NCI-H345 treated with DMSO at 0.1 percent for 48 hours (cell line): ENCODE measurements at regions not wholly inside any gene's neighbourhood (a gene's known extent, or its start where the extent isn't known, plus 50 kb on each side); places are given as distances from the start of the nearest gene placed in this dataset.
A peak's percentile ranks its signal among the peaks of the same experiment; 100 is the strongest.

Experiments
- DNase-seq: peaks from one replicate; lab custom pipeline; 2025; ENCODE audit not compliant: unreplicated experiment; lab: John Stamatoyannopoulos, UW

DNA sequence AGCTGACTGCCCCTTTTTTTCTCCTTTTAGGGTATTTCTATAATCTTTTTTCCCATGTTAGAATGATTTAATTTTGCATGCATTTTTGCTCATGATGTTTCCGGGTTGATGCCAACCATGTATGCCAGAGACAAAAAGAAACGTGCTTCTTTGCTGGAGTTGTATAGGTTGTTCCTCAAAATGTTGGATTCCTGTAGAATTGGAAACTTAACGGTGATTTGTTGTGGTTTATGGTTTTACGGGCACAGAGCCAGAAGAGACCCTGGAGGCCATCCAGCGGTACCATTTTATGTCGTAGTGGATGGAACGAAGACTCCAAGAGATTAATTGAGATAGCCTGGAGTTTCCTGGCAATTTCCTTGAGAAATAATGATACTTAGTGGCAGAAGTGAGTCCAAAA, 481.5 kb upstream of the RGMA start:
- DNase-seq: no peak

DNA sequence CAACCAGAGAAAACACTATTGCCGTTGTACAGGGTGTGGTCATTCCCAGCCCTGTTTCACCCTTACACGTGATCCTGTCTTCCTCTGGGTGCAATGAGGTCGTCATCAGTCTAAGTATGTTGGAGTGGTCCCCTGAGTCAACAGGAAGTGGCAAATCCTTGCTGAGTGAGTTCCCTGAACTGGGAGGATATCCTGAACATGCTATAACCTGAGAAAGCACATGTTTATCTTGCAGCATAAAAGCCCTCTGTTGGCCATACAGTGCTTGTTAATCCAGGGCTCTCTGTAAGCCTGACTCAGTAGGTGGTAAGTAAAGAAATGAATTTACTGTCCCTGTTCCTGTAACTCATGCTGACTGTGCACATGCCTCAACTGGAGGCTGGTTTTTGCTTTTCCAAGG, 477.8 kb upstream of the RGMA start:
- DNase-seq: no peak

DNA sequence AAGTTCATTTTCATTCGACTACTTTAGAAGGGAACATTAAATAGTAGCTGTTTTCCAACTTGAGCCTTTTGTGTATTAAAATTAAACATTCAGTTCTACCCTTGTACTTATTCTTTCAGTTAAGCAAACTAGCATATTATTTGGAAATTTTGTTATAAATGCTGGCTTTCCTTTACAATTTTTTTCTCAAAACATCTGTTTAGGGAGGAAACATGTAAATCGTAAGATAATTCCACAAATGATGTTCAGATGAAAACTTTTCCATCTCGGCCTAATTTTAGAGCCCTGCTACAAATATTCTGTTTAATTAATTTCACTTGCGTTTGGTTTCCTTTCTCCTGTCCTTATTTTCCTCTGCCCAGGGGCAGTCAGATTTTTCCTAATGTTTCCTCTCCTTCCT, 476.2 kb upstream of the RGMA start:
- DNase-seq: no peak

DNA sequence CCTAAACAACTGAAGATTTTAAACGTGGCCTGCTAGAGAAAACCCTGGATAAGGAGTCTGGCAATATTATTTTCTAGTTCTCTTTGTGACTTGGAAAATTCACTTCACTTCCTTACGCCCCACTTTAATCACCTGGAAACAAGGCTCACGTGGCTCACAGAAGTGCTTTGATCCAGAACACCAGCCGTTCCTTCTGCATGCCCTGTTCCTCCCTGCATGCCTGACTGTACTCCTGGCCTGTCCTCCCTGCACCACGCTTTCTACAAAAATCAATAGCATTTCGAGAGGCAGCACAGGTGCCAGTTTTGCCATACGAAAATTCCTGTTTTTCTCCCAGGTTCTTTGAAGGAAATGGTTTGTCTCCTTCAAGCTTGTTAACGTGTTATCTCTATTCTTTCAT, 474.2 kb upstream of the RGMA start:
- DNase-seq: no peak

DNA sequence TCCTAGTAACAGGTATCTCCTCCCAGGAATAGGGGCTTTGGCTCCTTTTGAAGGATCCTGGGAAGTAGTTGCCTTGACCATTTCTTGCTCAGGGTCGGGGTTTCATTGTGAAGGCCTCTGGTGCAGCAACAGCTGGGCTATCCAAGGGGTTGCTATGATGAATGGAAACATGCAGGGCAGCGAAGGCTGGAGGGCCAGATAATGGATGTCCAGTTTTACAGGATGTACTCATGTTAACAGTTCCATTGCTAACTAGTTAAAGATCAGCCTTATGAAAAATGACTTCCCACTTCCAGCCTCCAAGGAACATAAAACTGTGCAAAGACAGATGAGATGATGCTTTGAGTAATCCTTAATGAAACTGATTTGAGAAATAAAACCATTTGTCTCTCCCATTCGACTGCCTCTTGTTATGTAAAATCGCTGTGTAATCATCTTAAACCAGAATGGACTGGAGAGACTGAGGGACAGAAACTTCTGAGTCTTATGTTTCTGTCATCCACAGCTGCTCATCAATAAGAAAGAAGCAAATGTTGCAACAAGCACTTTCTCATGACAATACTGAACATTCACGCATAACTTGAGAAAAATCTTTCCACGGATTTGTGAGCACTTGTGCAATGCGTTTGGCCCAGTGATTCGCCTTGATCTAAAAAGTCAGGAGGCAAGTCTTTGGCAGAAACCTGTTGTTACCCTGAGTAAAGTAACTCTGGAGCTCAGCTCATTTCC, 473.5 kb upstream of the RGMA start:
- DNase-seq: no peak

DNA sequence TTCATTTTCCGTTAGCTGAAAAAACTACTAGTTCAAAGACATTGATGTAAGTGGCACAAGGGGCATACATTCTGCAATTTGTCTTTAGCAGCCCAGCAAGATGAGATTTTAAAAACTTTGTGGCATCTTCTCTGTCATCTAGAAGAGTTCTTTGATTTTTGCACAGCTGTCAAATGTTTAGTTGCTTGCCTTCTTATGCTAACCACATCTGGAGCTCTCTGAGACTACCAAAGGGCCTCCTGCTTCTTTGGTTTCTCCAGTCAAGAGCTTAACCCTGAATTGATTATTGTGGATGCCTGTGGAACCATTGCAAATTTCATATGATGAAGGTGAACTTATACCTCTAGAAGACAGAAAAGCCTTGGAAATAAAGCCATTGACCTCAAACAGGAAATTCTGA, 468.7 kb upstream of the RGMA start:
- no peak for DNase-seq

DNA sequence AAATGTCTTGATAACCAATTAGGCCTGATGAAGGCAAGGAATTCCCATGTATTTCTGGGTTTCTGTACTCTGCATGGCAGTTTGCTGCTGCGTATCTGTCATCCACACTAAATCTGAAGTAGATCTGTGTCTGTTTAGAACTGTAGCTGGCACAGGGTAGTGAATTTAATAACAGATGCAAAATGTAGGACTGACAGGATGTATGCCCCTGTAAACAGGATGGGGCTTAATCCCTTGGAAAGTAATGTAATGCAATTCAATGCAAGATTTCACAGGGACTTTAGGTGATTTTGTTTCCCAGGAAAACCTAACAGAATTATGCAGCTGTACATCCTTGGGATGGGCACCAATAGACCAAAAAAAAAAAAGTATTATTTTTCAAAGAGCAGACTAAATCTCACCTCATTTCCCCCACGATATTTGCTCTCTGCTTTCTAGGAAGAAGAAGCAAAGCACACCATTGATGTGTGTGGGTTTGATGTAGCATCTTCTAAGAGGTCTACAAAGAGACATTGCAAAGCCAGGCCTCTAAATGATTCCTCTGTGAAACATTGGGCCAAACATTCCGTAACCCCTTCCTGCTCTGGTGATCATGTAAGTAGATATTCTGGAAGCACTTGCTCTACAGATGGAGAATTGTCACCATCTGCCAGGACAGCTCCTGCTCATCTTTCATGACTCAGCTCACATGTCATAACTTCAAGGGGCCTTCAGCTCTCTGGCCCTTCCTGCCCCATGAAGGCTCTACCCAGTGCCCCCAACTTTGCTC, 464.3 kb upstream of the RGMA start:
- no peak for DNase-seq

DNA sequence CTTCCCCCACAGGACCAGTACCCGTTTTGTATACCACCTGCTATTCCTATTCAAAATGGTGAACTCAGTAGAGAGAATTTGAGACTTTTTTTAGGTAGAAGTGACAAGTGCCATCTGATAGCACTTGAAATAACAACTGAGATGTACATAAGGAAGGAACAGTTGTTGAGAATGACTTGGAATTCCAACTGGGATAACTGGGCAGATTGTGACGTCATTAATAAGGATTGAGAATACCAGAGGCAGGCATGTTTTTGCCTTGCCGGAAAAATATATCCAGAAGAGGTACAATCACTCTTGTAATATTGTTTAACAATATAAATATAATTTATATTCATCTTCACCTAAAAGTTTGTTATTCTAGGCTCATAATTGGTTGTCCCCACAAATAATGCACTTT, 454.1 kb upstream of the RGMA start:
- no peak for DNase-seq

DNA sequence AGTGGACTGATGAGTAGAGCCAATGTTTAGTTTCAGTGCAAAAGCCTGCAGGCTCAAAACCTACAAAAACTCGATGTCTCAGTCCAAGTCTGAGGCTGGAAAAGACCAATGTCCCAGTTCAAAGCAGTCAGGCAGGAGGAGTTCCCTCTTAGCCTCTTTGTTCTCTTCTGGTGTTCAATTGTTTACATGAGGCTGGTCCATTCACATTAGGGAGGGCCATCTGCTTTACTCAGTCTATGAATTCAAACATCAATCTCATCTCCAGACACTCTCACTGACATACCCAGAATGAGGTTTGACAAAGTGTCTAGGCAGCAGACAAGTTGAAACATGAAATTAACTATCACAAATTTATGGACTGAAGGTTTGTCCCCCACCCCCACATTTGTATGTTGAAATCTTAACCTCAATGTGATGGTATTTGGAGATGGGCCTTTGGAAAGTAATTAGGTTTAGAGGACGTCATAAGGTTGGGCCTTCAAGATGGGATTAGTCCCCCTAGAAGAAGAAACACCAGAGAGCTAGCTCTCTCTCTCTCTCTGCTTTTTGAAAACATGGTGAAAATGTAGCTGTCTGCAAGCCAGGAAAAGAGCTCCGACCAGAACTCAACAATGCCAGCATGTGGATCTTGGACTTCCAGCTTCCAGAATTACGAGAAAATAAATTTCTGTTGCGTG, 438.5 kb upstream of the RGMA start:
- peak; percentile 53 for DNase-seq

DNA sequence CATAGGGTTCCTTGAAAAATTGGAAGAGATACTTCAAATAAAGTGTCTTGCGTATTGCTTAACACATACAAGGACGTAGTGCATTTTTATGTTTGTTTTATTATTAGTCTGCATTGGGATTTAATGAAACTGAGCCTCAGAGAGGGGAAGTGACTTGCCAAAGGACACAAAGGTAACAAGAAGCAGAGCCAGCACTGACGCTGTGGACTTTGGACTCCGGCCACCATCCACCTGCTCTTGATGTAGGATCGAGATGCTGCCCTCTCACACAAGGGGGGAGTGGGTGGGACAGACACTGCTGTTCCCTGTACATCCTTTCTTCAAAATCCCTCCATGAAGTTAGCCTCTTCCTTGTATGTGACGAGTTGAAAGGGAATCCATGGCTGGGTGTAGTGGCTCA, 435.4 kb upstream of the RGMA start:
- no peak for DNase-seq

DNA sequence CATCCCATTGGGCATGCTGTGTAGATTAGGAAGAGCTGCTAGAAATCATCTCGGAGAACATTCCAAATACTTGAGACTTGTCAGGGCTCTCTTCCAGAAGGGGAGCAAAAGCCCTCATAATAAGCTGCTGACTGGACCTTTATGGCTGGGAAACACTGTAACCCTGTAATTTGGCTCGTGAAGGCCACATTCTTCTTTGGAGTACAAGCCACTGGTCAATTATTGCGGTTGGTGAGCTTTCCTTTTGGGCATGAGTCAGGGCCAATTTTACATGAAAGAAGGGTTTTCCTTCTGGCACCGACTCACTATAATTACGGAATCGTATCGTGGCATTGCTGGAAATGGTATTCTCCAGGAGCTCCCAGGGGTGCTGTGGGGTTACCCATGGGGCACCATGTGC, 434.5 kb upstream of the RGMA start:
- DNase-seq: no peak

DNA sequence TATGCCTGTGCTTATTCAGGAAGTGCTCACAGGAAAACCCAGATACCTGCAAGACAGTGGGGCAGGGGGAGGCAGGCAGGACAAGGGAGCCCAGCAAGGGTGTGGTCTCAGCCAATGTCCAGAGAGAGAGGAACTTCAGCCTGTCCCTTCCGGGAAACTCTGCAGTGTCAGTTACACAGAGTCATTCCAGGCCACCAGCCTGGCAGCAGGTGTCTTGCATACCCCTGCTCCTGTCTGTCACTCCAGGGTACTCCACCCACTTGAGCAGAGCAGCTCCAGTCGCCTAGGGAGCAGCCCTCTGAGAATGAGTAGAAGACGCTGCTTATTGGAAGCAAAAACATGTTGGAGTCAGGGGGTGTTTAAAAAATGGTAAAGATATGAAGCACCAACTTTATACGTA, 431.2 kb upstream of the RGMA start:
- DNase-seq: no peak

DNA sequence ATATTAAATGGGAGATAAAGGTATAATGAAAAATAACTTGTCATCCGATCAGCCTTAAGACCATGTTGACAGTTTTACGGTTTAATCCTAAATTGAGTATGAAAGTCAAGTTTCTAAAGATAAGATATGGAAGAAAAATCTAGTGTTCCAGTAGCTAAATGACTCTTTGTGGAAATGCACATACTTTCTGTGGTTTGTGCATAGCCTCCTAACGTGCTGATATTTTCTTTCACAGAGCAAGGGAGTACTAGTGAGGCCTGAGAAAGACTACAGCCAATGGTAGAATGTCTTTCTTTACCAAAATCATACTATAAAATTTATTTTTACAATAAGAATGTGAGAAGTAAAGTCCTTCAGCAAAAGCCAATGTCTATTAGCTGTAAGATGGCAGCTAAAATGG, 430.6 kb upstream of the RGMA start:
- no peak for DNase-seq

DNA sequence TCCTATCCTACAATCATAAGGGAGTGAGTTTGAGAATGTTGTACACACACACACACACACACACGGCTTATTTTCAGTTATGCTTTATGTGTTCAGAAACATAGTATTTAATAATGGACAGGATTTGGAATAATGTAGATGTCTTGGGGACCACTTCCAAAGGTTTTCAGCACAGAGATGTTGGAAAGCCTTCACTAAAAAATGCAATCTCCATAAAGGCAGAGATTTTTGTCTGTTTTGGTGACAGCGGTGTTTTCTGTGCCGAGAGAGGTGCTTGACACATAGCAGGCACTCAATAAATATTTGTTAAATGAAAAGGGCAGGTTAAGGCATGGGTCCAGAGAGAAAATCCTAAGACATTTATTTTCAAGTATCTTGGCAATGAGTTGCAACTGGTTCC, 428.2 kb upstream of the RGMA start:
- DNase-seq: no peak

DNA sequence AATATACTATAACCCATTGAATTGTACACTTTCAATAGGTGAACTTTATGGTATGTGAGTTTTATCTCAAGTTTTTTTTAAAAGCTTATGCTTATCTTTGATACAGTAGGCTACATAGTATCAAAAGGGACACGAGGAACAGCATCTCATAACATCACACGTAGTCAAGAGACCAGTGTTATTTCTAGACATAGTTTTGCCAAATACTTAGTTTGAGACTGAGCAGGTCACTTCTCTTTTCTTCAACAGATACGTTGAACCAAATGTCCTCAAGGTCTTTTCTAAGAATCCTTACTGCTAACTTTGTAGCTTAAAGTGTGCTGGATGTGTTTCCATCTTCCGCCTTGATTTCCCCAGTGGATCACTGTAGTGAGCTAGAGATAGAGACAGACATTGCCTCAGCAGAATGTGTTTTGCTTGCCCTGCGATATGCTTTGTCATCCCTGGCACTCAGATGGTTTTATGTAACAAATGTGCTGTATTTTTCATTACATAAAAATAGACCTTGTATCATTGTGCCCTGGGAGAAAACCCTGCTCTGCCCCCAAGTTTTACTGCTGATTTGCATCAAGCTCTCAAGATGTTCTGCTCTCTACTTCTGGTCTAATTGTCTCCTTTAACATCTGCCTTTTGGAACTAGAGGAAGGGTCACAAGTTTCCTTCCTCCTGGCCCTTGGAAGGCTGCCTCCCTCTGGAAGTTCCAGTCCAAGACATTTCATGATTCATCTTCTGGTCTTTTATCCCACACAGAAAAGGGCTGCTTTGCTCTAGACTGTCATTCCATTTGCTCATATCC, 426.4 kb upstream of the RGMA start:
- no peak for DNase-seq

DNA sequence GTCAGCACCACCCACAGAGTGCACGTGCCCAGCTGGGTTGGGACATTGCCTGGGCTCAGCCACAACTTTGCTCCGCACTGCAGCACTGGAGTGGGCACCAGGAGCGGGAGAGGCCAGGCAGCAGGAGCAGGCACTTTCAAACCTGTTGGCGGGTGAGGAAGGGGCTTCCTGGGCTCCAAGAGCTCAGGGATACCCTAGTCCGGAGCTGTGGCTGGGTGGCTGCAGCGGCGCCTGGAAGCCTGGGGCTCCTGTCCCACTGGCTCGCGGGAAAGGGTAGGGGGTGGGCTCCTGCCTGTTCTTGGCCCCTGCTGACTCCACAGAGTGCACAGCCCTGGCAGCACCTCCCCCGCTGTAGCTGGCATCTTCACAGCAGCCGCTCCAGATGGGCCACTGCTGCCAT, 417.6 kb upstream of the RGMA start:
- DNase-seq: no peak

DNA sequence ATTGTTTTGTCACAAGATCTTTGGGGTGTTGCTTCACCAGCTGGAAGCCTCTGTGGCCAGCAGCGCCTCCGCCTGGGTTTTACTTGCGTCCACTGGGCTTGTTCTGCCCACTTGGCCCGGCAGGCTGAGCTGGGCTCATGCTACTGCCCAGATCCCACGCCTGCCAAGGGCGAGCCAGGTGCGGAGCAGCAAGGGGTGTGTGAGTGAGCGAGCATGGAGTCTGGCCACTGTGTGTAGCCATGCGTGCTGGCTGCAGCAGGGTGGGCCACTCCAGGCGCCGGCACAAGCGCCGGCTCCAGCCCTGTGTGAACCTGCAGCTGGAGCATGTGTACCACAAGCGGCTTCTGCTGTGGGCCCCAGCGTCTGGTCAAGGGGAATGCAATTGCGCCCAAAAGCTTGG, 416.5 kb upstream of the RGMA start:
- DNase-seq: no peak

DNA sequence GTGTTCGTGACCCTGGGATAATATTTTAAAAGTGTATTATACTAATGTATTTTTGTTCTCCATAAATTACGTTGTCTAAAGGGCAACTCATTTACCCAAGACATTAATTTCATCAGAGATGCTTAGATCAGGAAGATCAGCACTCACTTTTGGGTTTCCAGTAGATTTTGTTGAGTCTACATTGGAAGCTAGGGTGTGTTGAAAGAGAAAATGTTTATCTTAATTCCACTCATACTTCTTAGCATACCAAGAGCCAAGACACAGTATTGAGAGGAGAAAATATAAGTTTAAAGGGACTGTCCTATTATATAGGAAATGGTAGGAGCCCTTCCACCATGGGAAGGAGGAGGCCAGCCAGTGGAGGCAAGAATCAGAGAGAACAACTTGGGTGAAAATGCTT, 412.9 kb upstream of the RGMA start:
- DNase-seq: no peak

DNA sequence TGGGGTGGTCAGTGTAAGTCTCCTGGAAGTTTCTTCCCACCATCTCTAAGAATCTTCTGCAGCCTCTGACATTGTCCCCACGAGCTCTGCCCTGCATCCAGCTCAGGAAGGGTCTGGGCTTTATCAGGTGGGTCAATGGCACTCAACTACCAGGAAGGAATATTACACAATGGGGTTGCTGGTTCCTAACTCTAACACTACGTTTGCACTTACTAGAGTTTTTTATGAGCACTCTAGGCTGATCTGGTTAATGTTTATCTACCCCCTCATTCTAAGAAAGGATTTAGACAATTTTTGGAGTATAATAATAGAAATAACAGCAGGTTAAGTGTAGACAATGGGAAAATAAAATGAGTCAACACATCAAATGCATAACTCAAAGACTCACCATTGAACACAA, 411.1 kb upstream of the RGMA start:
- DNase-seq: no peak

DNA sequence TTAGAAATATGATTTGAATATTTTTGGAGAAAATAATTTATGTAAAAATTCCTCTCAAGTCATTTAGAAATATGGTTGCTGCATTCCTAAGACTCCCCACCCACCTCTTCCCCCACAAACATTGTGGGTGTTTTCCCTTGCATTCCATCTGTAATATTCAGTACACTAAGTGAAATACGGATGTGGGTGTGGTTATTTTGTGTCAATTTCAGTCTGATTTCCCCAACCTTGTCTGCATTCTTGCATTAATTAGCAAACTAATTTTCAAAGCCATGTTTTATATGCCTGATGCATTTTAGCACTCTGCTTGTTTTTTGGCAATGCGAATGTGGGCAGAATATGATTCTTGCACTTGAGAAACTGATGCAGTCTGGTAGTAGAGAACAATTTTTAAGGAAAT, 408.3 kb upstream of the RGMA start:
- no peak for DNase-seq

DNA sequence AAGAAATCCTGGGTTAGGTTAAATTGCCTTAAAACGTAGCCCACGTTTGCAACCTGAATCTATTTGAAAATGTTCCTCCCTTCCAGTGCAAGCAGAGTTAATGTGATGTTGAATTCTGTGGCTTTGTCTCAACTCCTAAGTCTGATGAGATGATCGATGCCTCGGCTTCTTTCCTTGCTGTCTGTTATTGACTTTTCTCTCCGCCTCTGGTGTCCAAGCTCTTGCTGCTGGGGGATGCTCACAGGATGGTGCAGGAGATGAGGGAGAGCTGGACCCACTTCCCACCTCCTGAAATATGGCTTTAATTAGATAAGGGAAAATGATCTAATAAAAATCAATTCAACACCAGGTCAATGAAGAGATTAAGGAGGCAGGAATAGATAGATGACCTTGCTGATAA, 407.9 kb upstream of the RGMA start:
- no peak for DNase-seq
